H9 (cell line): ENCODE measurements at regions not wholly inside any gene's neighbourhood (a gene's known extent, or its start where the extent isn't known, plus 50 kb on each side); places are given as distances from the start of the nearest gene placed in this dataset.

Source experiments
- DNase-seq: peaks from one replicate; pipeline ENCODE4 v3.0.0-alpha.2; 2017
- H2AFZ ChIP-seq: one replicate; pipeline ENCODE4 v1.6.1; 2013; ENCODE audit warnings: mild to moderate bottlenecking, low read length, control low read depth, moderate library complexity
- H2AK5ac ChIP-seq: 2 replicates; pipeline ENCODE4 v1.6.1; 2013; ENCODE audit warnings: low read length, control low read depth, mixed read lengths; ENCODE audit not compliant: insufficient read length
- H2BK120ac ChIP-seq: one replicate; pipeline ENCODE4 v1.6.1; 2013; ENCODE audit warnings: low read depth, mild to moderate bottlenecking, low read length, control low read depth, inconsistent platforms; ENCODE audit not compliant: poor library complexity, severe bottlenecking
- H2BK12ac ChIP-seq: 2 replicates; pipeline ENCODE4 v1.6.1; 2013; ENCODE audit warnings: low read length, control low read depth, mixed read lengths, low read depth; ENCODE audit not compliant: insufficient read length
- H2BK15ac ChIP-seq: 2 replicates; pipeline ENCODE4 v1.6.1; 2013; ENCODE audit warnings: low read depth, low read length, control low read depth
- H2BK20ac ChIP-seq: one replicate; pipeline ENCODE4 v1.6.1; 2013; ENCODE audit warnings: low read depth, mild to moderate bottlenecking, low read length, control low read depth, inconsistent platforms; ENCODE audit not compliant: poor library complexity, severe bottlenecking
- H2BK5ac ChIP-seq: 2 replicates; pipeline ENCODE4 v1.6.1; 2013; ENCODE audit warnings: low read length, control low read depth, mixed read lengths; ENCODE audit not compliant: insufficient read length
- H3K14ac ChIP-seq: 2 replicates; pipeline ENCODE4 v1.6.1; 2013; ENCODE audit warnings: low read length, control low read depth; ENCODE audit not compliant: insufficient read depth
- H3K18ac ChIP-seq: 2 replicates; pipeline ENCODE4 v1.6.1; 2013; ENCODE audit warnings: low read depth, mild to moderate bottlenecking, mixed read lengths, low read length, control low read depth; ENCODE audit not compliant: insufficient read length
- H3K23ac ChIP-seq: 2 replicates; pipeline ENCODE4 v1.6.1; 2013; ENCODE audit warnings: low read length, control low read depth, mixed read lengths, low read depth; ENCODE audit not compliant: insufficient read length
- H3K23me2 ChIP-seq: 2 replicates; pipeline ENCODE4 v1.6.1; 2013; ENCODE audit warnings: low read depth, mild to moderate bottlenecking, mixed read lengths, low read length, control low read depth; ENCODE audit not compliant: insufficient read length, poor library complexity, severe bottlenecking
- H3K27ac ChIP-seq: 2 replicates; pipeline ENCODE4 v1.5.1; 2013; ENCODE audit warnings: low read length, control low read depth, mixed read lengths, low read depth; ENCODE audit not compliant: insufficient read length
- H3K27me3 ChIP-seq: 2 replicates; pipeline ENCODE4 v1.6.1; 2013; ENCODE audit warnings: low read length, control low read depth, inconsistent platforms; ENCODE audit not compliant: insufficient read depth
- H3K4ac ChIP-seq: 2 replicates; pipeline ENCODE4 v1.6.1; 2013; ENCODE audit warnings: low read depth, mild to moderate bottlenecking, control low read depth, inconsistent platforms, low read length, moderate library complexity
- H3K4me1 ChIP-seq: 2 replicates; pipeline ENCODE4 v1.6.1; 2013; ENCODE audit warnings: low read length, control low read depth, inconsistent platforms; ENCODE audit not compliant: insufficient read depth
- H3K4me2 ChIP-seq: 2 replicates; pipeline ENCODE4 v1.6.1; 2013; ENCODE audit warnings: low read length, control low read depth, mixed read lengths; ENCODE audit not compliant: insufficient read length, insufficient read depth
- H3K56ac ChIP-seq: 2 replicates; pipeline ENCODE4 v1.6.1; 2013; ENCODE audit warnings: low read depth, mild to moderate bottlenecking, mixed read lengths, low read length, control low read depth; ENCODE audit not compliant: insufficient read length
- H3K79me1 ChIP-seq: 2 replicates; pipeline ENCODE4 v1.6.1; 2013; ENCODE audit warnings: low read depth, mild to moderate bottlenecking, moderate library complexity, low read length, control low read depth, inconsistent platforms; ENCODE audit not compliant: insufficient read depth, poor library complexity, severe bottlenecking
- H3K79me2 ChIP-seq: 2 replicates; pipeline ENCODE4 v1.6.1; 2013; ENCODE audit warnings: low read length, control low read depth, inconsistent platforms; ENCODE audit not compliant: insufficient read depth
- H3K9ac ChIP-seq: 2 replicates; pipeline ENCODE4 v1.6.1; 2013; ENCODE audit warnings: low read length, control low read depth, mixed read lengths; ENCODE audit not compliant: insufficient read length; ENCODE audit errors: extremely low read depth
- H3K9me3 ChIP-seq: one replicate; pipeline ENCODE4 v1.6.1; 2013; ENCODE audit warnings: low read depth, low read length, inconsistent platforms; ENCODE audit not compliant: control insufficient read depth
- H3T11ph ChIP-seq: one replicate; pipeline ENCODE4 v1.6.1; 2013; ENCODE audit warnings: mild to moderate bottlenecking, low read length, control low read depth, inconsistent platforms
- H4K20me1 ChIP-seq: one replicate; pipeline ENCODE4 v1.6.1; 2013; ENCODE audit not compliant: control insufficient read depth, insufficient read length, insufficient read depth
- H4K5ac ChIP-seq: 2 replicates; pipeline ENCODE4 v1.6.1; 2013; ENCODE audit warnings: low read depth, mild to moderate bottlenecking, mixed read lengths, low read length, control low read depth; ENCODE audit not compliant: insufficient read length
- H4K8ac ChIP-seq: replicated peaks from 2 replicates; pipeline ENCODE4 v1.6.1; 2013; ENCODE audit warnings: low read length, control low read depth, mixed read lengths, low read depth; ENCODE audit not compliant: insufficient read length
- H4K91ac ChIP-seq: 2 replicates; pipeline ENCODE4 v1.6.1; 2013; ENCODE audit warnings: low read depth, mild to moderate bottlenecking, moderate library complexity, mixed read lengths, low read length, control low read depth; ENCODE audit not compliant: insufficient read length
- H3K27ac Mint-ChIP-seq, 3 experiments: 2 replicates in 2 of 3; 3 replicates in 1 of 3; pipeline ENCODE4 v1.8.0; 2020 to 2021; ENCODE audit warnings: mixed read lengths in 3 of 3, mild to moderate bottlenecking in 1 of 3, moderate library complexity in 1 of 3
- H3K27me3 Mint-ChIP-seq: 2 replicates; pipeline ENCODE4 v1.8.0; 2021; ENCODE audit warnings: low read depth, mild to moderate bottlenecking, moderate library complexity, mixed read lengths
- H3K36me3 Mint-ChIP-seq, 3 experiments: 2 replicates in 2 of 3; 3 replicates in 1 of 3; pipeline ENCODE4 v1.8.0; 2020 to 2021; ENCODE audit warnings: low read depth in 3 of 3, mixed read lengths in 3 of 3; ENCODE audit not compliant: insufficient read depth in 1 of 3
- H3K4me1 Mint-ChIP-seq, 2 experiments: 2 replicates each; pipeline ENCODE4 v1.8.0; 2020; ENCODE audit warnings: mixed read lengths in 2 of 2
- H3K4me3 Mint-ChIP-seq, 2 experiments: 2 replicates in 1 of 2; 3 replicates in 1 of 2; pipeline ENCODE4 v1.8.0; 2020 to 2021; ENCODE audit warnings: mild to moderate bottlenecking in 2 of 2, mixed read lengths in 2 of 2, moderate library complexity in 1 of 2
- H3K9me3 Mint-ChIP-seq, 2 experiments: 2 replicates in 1 of 2; 3 replicates in 1 of 2; pipeline ENCODE4 v1.8.0; 2020; ENCODE audit warnings: mild to moderate bottlenecking in 2 of 2, mixed read lengths in 2 of 2, moderate library complexity in 1 of 2
- CTCF ChIP-seq: fragments of 200-600 bp; sonication (generic); conservative IDR thresholded peaks from 3 replicates; pipeline ENCODE4 v1.8.0; 2021; ENCODE audit warnings: antibody characterized with exemption, mild to moderate bottlenecking
- WGBS: extraction: QIAGEN DNeasy Blood & Tissue Kit; methylation state at CpG from one replicate; pipeline ENCODE4 v1.1.7; 2013; ENCODE audit warnings: missing lambda C conversion rate, low lambda C conversion rate, mixed read lengths; ENCODE audit not compliant: insufficient read length; ENCODE audit errors: extremely low coverage; 5-methylcytosine and 5-hydroxymethylcytosine counted together

GRCh38 chr1:14500041-14500440, 98.4 kb upstream of the KAZN start:
- no peaks in the 10 kb centered on the region for H3K23me2 ChIP-seq
- Mint-ChIP-seq H3K27ac (no peak overlapping the region), H3K4me3 (no peak overlapping the region), H3K9me3 (no peaks in the 10 kb centered on the region), H3K27me3 (peaks cover 4% of the 10 kb centered on the region; the same call in 1 of the 2 replicates), H3K36me3 (no peaks in the 10 kb centered on the region), H3K4me1 (peaks cover 19 to 20% of the 10 kb centered on the region in 2 experiments)
- no CpG with 5 or more reads among the region's 4 CpGs for WGBS
- H3K14ac ChIP-seq: no peak overlapping the region
- TF ChIP-seq CTCF: no peak
- H3K27ac ChIP-seq: no peak overlapping the region
- H3K4ac ChIP-seq: no peak overlapping the region
- no peak overlapping the region for H2AK5ac ChIP-seq
- H4K8ac ChIP-seq: no peak overlapping the region
- no peak overlapping the region for H3T11ph ChIP-seq
- no peak overlapping the region for H3K56ac ChIP-seq
- H3K79me2 ChIP-seq: no peaks in the 10 kb centered on the region
- H2BK5ac ChIP-seq: no peak overlapping the region
- H3K4me1 ChIP-seq: no peaks in the 10 kb centered on the region
- H2BK15ac ChIP-seq: no peak overlapping the region
- H2BK20ac ChIP-seq: no peak overlapping the region
- no peaks in the 10 kb centered on the region for H4K20me1 ChIP-seq
- no peak overlapping the region for H3K9ac ChIP-seq
- no peak overlapping the region for H2BK12ac ChIP-seq
- no peak overlapping the region for H2AFZ ChIP-seq
- H3K9me3 ChIP-seq: no peaks in the 10 kb centered on the region
- H3K18ac ChIP-seq: no peak overlapping the region
- H3K79me1 ChIP-seq: no peaks in the 10 kb centered on the region
- DNase-seq: no peak
- H4K5ac ChIP-seq: no peak overlapping the region
- H2BK120ac ChIP-seq: no peak overlapping the region
- no peaks in the 10 kb centered on the region for H3K27me3 ChIP-seq
- H3K23ac ChIP-seq: no peak overlapping the region
- no peak overlapping the region for H4K91ac ChIP-seq
- H3K4me2 ChIP-seq: no peak overlapping the region
